ENCODE measurements at regions not wholly inside any gene's neighbourhood (a gene's known extent, or its start where the extent isn't known, plus 50 kb on each side); places are given as distances from the start of the nearest gene placed in this dataset.
"Not testable (repeated sequence)": the region's sequence is repeated elsewhere in the genome, so short reads cannot be mapped to it uniquely, and the experiment has no call there.

GRCh38 chr2:90291934-90292333, 1600.5 kb downstream of the RPIA start:
- H4K20me1 ChIP-seq (ENCODE audit: insufficient read depth); BruUV-seq (replicated peaks); H2AFZ ChIP-seq; H3K9me3 ChIP-seq (ENCODE audit: insufficient read depth, low read depth); H3K4me1 ChIP-seq (replicated peaks; ENCODE audit: insufficient read depth); H3K36me3 ChIP-seq (ENCODE audit: low read depth); H3K27me3 ChIP-seq (ENCODE audit: insufficient read depth, low read depth); intact Hi-C loops (cut with micrococcal nuclease; ENCODE audit: unreplicated experiment); POLR2A ChIA-PET (ENCODE audit: unreplicated experiment); H3K79me2 ChIP-seq (ENCODE audit: low read depth); H3F3A ChIP-seq (ENCODE audit: insufficient read depth, low read depth); H3K4me3 ChIP-seq; CTCF ChIA-PET; H3K9me2 ChIP-seq (ENCODE audit: insufficient read depth); DNase-seq; H3K27ac ChIP-seq; H3K4me2 ChIP-seq: not testable (repeated sequence)

- H3F3A ChIP-seq (ENCODE audit: insufficient read depth, low read depth); H4K20me1 ChIP-seq (ENCODE audit: insufficient read depth); H3K79me2 ChIP-seq (ENCODE audit: low read depth); H3K4me1 ChIP-seq (replicated peaks; ENCODE audit: insufficient read depth); H2AFZ ChIP-seq; H3K27me3 ChIP-seq (ENCODE audit: insufficient read depth, low read depth); H3K27ac ChIP-seq; CTCF ChIA-PET; H3K4me2 ChIP-seq; POLR2A ChIA-PET (ENCODE audit: unreplicated experiment); H3K9me2 ChIP-seq (ENCODE audit: insufficient read depth); DNase-seq; BruUV-seq (replicated peaks); H3K4me3 ChIP-seq; intact Hi-C loops (cut with micrococcal nuclease; ENCODE audit: unreplicated experiment); H3K9me3 ChIP-seq (ENCODE audit: insufficient read depth, low read depth); H3K36me3 ChIP-seq (ENCODE audit: low read depth): not testable (repeated sequence)
Observed at GRCh38 chr2:90292451-90292850, 1601.0 kb downstream of the RPIA start.

- H3K79me2 ChIP-seq (ENCODE audit: low read depth); H3K4me3 ChIP-seq; H3F3A ChIP-seq (ENCODE audit: insufficient read depth, low read depth); H2AFZ ChIP-seq; H3K9me3 ChIP-seq (ENCODE audit: insufficient read depth, low read depth); CTCF ChIA-PET; H3K36me3 ChIP-seq (ENCODE audit: low read depth); POLR2A ChIA-PET (ENCODE audit: unreplicated experiment); H3K27ac ChIP-seq; BruUV-seq (replicated peaks); H3K9me2 ChIP-seq (ENCODE audit: insufficient read depth); DNase-seq; intact Hi-C loops (cut with micrococcal nuclease; ENCODE audit: unreplicated experiment); H4K20me1 ChIP-seq (ENCODE audit: insufficient read depth); H3K4me1 ChIP-seq (replicated peaks; ENCODE audit: insufficient read depth); H3K4me2 ChIP-seq; H3K27me3 ChIP-seq (ENCODE audit: insufficient read depth, low read depth): not testable (repeated sequence)
Observed at GRCh38 chr2:90293224-90293623, 1601.8 kb downstream of the RPIA start.

- H3K4me1 ChIP-seq (replicated peaks; ENCODE audit: insufficient read depth); DNase-seq; intact Hi-C loops (cut with micrococcal nuclease; ENCODE audit: unreplicated experiment); H3K4me3 ChIP-seq; BruUV-seq (replicated peaks); H4K20me1 ChIP-seq (ENCODE audit: insufficient read depth); H3K79me2 ChIP-seq (ENCODE audit: low read depth); CTCF ChIA-PET; POLR2A ChIA-PET (ENCODE audit: unreplicated experiment); H3K36me3 ChIP-seq (ENCODE audit: low read depth); H3K9me2 ChIP-seq (ENCODE audit: insufficient read depth); H3K27me3 ChIP-seq (ENCODE audit: insufficient read depth, low read depth); H3K9me3 ChIP-seq (ENCODE audit: insufficient read depth, low read depth); H3K4me2 ChIP-seq; H2AFZ ChIP-seq; H3F3A ChIP-seq (ENCODE audit: insufficient read depth, low read depth); H3K27ac ChIP-seq: not testable (repeated sequence)
Observed at GRCh38 chr2:90293806-90294205, 1602.3 kb downstream of the RPIA start.

GRCh38 chr2:90295036-90295750, 1603.7 kb downstream of the RPIA start:
- H3K27ac ChIP-seq; DNase-seq; H3K4me2 ChIP-seq; H3K4me3 ChIP-seq; H3K9me3 ChIP-seq (ENCODE audit: insufficient read depth, low read depth); H2AFZ ChIP-seq; H3F3A ChIP-seq (ENCODE audit: insufficient read depth, low read depth); H3K79me2 ChIP-seq (ENCODE audit: low read depth); intact Hi-C loops (cut with micrococcal nuclease; ENCODE audit: unreplicated experiment); POLR2A ChIA-PET (ENCODE audit: unreplicated experiment); H3K9me2 ChIP-seq (ENCODE audit: insufficient read depth); BruUV-seq (replicated peaks); H3K4me1 ChIP-seq (replicated peaks; ENCODE audit: insufficient read depth); CTCF ChIA-PET; H3K27me3 ChIP-seq (ENCODE audit: insufficient read depth, low read depth); H3K36me3 ChIP-seq (ENCODE audit: low read depth); H4K20me1 ChIP-seq (ENCODE audit: insufficient read depth): not testable (repeated sequence)

- H3K27me3 ChIP-seq (ENCODE audit: insufficient read depth, low read depth); H3K4me2 ChIP-seq; H3K36me3 ChIP-seq (ENCODE audit: low read depth); H3K9me3 ChIP-seq (ENCODE audit: insufficient read depth, low read depth); H4K20me1 ChIP-seq (ENCODE audit: insufficient read depth); H3K27ac ChIP-seq; H3K4me3 ChIP-seq; H3K79me2 ChIP-seq (ENCODE audit: low read depth); intact Hi-C loops (cut with micrococcal nuclease; ENCODE audit: unreplicated experiment); BruUV-seq (replicated peaks); POLR2A ChIA-PET (ENCODE audit: unreplicated experiment); DNase-seq; H3K9me2 ChIP-seq (ENCODE audit: insufficient read depth); H3K4me1 ChIP-seq (replicated peaks; ENCODE audit: insufficient read depth); H2AFZ ChIP-seq; CTCF ChIA-PET; H3F3A ChIP-seq (ENCODE audit: insufficient read depth, low read depth): not testable (repeated sequence)
Observed at GRCh38 chr2:90296484-90296777, 1605.0 kb downstream of the RPIA start.

- H3K9me2 ChIP-seq (ENCODE audit: insufficient read depth); POLR2A ChIA-PET (ENCODE audit: unreplicated experiment); H3F3A ChIP-seq (ENCODE audit: insufficient read depth, low read depth); H3K4me1 ChIP-seq (replicated peaks; ENCODE audit: insufficient read depth); H2AFZ ChIP-seq; H3K36me3 ChIP-seq (ENCODE audit: low read depth); CTCF ChIA-PET; H3K9me3 ChIP-seq (ENCODE audit: insufficient read depth, low read depth); H3K27me3 ChIP-seq (ENCODE audit: insufficient read depth, low read depth); H4K20me1 ChIP-seq (ENCODE audit: insufficient read depth); DNase-seq; BruUV-seq (replicated peaks); H3K79me2 ChIP-seq (ENCODE audit: low read depth); H3K4me2 ChIP-seq; H3K27ac ChIP-seq; H3K4me3 ChIP-seq; intact Hi-C loops (cut with micrococcal nuclease; ENCODE audit: unreplicated experiment): not testable (repeated sequence)
Observed at GRCh38 chr2:90297701-90298100, 1606.2 kb downstream of the RPIA start.
